Stimulated activated CD4-positive, alpha-beta T cell treated with anti-CD3 and anti-CD28 coated beads, Interleukin-1b, Interleukin-23, amount 100 ng/mL, for 48 hours (primary cell): ENCODE measurements at regions not wholly inside any gene's neighbourhood (a gene's known extent, or its start where the extent isn't known, plus 50 kb on each side); places are given as distances from the start of the nearest gene placed in this dataset.
"Not testable (repeated sequence)": the region's sequence is repeated elsewhere in the genome, so short reads cannot be mapped to it uniquely, and the experiment has no call there.

Experiments used
- DNase-seq: peaks from one replicate; pipeline ENCODE4 v3.0.0-alpha.2; 2020

GRCh38 chr2:228503731-228504130 is 322.2 kb upstream of the SPHKAP start:
- no peak for DNase-seq

DNA sequence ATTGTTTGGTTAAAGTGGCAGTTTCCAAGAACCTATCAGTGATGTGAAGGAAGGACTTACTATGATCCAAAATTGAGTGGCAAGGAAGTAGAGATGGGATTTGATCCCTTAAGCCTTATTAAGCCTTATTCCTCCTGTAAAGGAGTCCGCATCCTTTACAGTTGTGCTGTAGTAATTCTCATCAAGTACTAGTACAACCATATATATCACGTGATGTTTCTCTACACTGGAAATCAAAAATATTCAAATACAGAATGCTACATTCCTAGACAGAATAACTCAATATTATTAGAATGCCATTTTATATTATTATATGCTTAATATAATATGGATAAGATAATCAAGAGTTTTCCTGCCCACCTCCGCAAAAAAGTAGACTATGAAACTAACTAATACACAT is 312.4 kb upstream of the SPHKAP start:
- no peak for DNase-seq

GRCh38 chr2:228479014-228479413 is 297.5 kb upstream of the SPHKAP start:
- no peak for DNase-seq

GRCh38 chr2:228474466-228474865 is 293.0 kb upstream of the SPHKAP start:
- DNase-seq: no peak

- DNase-seq: no peak
Observed at GRCh38 chr2:228469721-228470120, 288.2 kb upstream of the SPHKAP start.

DNA sequence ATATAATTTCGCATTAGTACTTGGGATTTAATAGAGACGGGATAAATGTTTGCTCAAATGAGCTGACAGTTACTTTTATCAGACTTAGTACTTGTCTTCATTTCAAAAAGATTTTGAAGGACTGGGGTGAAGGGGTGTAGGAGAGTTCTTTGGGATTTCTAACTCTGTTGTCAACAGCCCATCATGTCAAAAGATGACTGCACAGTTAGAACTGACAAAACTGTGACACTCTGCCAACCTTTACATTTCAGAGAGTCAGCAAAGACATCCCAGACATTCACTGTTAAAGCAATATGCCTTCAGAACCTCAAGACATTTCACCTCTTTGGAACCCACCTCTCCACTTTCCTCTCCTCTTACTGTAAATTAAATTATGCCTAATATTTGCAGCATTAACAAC is 285.4 kb upstream of the SPHKAP start:
- no peak for DNase-seq

DNA sequence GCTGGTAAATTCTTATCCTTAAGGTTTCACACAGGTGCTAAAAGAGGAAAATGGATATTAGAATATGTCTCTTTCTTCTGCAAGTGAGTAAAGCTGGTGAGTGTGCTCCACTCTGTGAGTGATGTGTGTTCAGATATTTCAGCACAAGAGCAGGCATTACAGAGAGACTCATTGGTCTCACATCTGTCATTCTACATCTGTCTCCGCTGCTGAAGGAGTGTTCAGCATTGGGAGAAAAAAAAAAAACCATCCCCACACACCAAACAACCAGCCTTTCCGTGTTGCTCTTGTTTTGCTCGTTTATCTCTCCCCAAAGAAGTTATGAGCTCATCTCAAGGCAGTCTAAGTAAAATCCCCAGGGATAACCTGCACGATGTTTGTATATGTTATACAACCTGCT is 283.9 kb upstream of the SPHKAP start:
- no peak for DNase-seq

GRCh38 chr2:228458364-228458763 is 276.9 kb upstream of the SPHKAP start:
- no peak for DNase-seq

DNA sequence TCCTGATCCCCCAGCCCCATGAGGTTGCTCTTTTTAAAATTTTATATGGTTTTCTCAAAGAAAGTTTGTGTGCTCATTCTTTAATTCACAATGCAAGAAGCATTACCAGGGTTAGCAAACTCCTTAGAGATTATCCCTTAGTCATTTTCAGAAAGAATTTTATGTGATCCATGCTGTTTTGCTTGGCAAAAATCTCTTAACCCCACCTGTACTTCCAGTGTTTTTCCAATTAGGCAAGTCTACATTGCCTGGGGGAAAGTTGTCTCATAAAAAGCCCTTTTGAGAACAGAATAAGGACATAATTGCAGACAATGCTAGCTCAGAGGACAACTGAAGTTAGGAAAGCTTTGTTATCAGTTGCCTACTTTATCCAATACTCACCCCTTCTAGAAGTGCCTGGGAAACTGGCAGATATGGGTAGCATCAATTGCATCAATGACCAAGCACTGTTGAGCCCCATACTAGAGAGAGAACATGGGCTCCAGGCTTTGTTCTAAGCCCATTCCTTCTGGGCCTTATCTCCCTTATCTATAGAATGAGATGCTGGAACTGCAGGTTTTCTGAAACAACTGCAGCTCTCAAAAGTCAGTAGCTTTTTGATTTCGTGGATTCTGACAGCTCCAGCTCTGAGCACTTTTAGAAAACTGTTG is 265.9 kb upstream of the SPHKAP start:
- DNase-seq: no peak

DNA sequence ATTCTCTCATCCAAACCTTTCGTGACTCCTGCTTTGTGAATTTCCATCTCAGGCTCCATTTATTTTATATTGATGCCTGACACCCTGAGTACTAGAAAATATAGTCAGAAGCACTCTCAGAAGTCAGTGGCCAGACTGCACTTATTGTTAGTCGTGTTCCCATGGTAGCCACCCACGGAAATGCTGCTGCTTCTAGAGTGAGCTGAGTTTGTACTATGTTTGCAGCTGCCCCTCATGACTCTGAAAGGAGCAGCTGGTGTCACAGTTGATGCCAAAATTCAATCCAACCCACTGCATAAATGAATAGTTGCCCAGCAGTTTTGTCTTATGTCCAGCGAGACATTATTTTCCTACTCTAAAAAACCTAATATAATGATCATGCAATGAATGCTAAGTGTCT is 265.2 kb upstream of the SPHKAP start:
- no peak for DNase-seq

GRCh38 chr2:228444161-228444560 is 262.7 kb upstream of the SPHKAP start:
- DNase-seq: no peak

DNA sequence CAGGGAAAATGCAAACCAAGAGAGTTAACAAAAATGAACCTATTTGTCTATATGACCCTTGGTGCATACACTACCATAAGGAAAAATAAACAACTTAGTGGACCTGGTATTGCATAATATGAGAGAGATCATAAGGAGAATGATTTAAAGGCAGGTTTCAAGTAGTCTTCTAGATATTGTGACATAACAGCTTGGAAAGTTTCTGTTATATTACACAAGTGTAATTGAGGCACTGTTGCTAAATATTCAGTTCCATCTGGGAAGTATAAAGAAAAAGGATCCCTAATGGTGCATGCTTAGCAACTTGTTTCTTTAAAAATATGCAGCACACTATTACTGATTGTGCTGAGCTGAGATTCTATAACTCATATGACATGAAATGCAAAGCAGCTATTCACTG is 252.2 kb upstream of the SPHKAP start:
- DNase-seq: no peak

GRCh38 chr2:228432116-228432515 is 250.6 kb upstream of the SPHKAP start:
- DNase-seq: no peak

DNA sequence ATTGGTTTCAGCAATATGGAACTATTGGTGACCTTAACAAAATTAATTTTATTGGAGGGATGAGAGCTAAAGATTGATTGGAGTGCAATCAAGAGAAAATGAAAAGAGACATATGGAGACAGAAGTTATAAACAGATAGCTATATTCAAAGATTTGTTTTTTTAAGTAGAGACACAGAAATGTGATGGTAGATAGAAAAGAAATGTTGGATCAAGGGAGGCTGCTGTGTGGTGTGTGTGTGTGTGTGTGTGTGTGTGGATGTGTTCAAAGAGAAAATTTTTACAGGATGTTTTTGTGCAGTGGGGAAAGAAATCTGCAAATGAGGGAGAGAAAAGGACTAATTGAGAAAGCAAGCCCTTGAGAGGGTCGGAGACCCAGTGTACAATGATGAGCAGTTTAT is 249.5 kb upstream of the SPHKAP start:
- DNase-seq: no peak

DNA sequence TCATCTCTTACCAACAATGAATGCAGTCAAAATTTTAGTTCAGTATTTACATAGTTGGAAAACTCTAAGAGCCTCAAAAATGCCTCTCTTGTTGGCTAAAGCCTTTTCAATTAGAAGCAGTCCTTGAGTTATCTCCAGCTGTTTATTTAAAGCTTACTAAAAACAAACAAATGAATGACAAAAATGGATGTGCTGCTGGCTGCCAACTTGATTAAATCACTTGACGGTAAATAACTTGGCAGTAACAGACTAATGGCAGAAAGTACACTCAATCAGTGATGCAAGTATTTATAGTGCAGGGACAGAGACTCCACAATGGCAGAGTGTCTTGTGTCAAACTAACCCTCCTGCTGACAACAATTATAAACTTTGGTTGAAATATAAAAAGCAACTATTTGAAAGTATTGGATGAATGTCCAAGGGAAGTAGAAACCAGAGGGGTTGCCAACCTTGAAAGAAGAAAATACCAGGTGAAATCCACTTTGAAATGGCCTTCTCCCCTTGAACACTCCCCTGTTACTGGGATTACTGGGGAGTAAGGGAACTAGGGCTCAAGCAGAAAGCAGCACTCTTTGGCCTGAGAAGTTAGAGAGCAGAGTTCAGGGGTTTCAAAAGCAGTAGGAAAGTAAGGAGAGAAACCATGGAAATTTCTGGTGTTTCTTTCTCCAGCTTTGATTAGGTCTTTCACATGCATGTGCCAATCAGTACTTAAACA is 245.2 kb upstream of the SPHKAP start:
- no peak for DNase-seq

DNA sequence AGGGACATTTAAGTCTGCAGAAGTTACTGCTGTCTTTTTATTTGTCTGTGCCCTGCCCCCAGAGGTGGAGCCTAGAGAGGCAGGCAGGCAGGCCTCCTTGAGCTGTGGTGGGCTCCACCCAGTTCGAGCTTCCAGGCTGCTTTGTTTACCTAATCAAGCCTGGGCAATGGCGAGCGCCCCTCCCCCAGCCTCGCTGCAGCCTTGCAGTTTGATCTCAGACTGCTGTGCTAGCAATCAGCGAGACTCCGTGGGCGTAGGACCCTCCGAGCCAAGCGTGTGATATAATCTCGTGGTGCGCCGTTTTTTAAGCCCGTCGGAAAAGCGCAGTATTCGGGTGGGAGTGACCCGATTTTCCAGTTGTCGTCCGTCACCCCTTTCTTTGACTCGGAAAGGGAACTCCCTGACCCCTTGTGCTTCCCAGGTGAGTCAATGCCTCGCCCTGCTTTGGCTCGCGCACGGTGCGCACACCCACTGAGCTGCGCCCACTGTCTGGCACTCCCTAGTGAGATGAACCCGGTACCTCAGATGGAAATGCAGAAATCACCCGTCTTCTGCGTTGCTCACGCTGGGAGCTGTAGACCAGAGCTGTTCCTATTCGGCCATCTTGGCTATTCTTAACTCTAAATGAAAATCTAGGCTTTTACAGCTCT is 244.0 kb upstream of the SPHKAP start:
- not testable (repeated sequence) for DNase-seq

GRCh38 chr2:228417956-228418355 is 236.5 kb upstream of the SPHKAP start:
- DNase-seq: no peak

- no peak for DNase-seq
Observed at GRCh38 chr2:228417526-228417925, 236.0 kb upstream of the SPHKAP start.

DNA sequence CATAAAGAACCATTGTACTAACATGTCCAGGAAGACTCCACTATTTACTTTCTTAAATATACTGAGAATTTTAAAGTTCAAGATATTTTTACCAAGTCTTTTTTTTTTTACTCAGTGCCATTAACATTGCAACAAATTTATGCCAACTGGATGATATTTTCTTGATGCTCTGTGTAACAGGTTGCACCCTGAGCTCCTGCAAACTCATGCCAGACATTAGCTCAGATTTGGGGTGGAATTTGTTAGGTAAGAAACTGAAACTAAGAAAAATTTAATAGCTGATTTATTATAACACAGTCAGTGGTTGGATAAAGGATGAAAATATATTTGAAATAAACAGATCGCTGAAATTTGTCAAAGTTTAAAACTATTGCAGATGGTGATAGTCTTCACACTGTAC is 228.6 kb upstream of the SPHKAP start:
- no peak for DNase-seq

GRCh38 chr2:228409493-228409892 is 228.0 kb upstream of the SPHKAP start:
- no peak for DNase-seq

DNA sequence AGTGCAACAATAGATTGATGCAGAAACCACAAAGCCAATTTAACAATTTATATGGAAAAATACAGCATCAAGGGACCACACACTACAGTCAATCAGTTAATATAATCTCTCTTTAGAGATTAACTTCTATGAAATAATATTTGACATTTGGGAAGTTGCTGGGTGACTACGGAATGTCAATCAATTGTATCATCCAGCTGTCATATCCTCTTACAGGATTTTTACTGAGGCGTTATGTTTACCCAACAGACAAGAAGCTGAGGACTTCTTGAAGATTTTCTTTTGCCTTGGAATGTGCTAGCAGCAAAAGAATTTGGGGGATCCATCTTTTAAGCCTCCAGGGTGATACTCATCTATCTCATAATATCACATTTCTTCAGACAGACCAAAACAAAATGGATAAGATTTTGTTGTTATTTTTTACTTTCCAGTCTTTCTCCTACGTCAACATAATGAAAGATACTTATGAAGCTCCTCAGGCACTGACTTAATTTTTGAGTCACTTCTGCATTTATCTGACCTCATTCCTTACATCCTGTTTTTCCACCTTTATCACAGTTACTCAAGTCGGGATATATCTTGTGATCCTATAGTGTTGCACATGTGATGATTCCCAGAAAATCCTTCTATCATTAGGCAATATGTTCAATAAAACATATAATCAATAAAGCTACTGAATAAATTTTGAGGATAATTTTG is 227.2 kb upstream of the SPHKAP start:
- no peak for DNase-seq

DNA sequence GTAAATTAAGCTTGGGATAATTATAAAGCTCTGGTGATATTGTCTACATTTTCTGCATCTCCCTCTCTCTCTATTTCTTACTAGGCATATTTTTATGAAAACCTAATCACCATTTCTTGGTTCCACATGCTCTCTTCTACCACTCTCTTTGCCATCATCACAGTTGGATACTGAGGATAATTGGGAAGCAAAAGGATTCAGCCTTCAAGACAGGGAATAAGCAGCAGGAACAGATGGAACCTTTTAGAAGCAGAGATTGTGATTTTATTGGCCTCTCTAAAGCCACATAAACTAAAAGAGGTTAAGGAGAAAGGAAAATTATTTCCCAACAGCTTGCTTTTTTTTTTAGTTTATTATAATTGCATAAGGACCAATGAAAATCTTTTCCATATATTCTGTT is 226.3 kb upstream of the SPHKAP start:
- DNase-seq: no peak

DNA sequence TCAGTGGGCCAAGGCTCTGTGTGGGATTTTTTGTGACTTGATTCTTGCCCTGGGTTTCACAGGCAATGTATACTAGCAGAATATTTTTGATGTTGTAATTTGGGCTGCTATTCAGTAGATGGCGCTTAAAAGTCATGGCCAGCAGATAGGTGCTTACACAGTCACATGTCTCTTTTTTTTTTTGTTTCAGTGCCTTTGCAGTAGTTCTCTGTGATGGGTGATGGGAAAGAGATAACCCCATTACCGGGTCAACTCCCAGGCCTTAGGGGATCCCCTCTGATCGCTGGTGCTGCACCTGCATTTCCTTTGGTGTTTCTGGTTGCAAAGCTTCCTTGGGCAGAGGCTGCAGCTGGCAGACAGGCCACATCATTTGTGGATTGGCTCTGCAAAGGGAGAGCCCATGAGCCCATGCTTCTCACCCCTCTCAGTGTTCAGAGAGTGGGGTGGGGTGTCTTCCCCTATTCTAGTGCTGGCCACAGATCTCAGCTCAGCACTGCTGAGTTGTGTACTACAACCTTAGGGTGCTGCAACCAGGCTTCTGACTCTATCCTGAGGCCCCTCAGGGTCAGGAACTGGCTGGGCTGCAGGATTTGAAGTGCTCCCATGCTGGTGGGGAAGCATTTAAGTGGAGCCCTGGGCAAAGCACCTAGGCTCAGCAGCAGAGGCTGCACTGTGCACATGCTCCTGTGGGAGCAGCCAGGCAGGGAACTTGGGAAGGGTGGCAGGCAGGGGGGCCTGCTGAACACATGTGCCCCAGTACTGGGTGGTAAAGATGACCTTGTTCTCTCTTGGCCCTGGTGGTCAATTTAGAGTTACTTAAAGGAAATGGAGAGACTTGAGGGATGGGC is 219.8 kb upstream of the SPHKAP start:
- no peak for DNase-seq
